ENCODE measurements at regions not wholly inside any gene's neighbourhood (a gene's known extent, or its start where the extent isn't known, plus 50 kb on each side); places are given as distances from the start of the nearest gene placed in this dataset.

DNA sequence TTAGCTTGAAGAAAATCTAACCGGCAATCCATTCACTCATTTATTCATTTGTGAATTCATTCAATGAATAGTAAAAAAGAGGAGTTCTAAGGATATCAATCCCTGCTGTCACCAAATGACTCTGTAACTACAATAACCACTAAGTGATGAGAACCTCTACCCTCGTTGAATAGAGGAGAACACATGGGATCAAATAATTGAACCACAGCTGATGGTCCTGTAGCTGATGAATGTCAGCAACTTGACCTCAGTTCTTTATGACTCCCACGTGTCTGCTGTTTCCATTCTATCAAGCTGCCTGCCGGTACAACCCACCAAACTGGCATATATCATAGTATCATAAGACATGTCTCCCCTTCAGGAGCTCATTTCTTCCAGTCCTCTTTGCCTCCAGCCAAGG lies 150.3 kb downstream of the PTGER3 start:
- H3K4me3 Mint-ChIP-seq (ENCODE audit: unreplicated experiment): no peak overlapping the region
- H3K9me3 Mint-ChIP-seq (ENCODE audit: unreplicated experiment): no peaks in the 10 kb centered on the region
- no peak for DNase-seq
- no peak overlapping the region for H3K27ac Mint-ChIP-seq (ENCODE audit: unreplicated experiment)
- no peaks in the 10 kb centered on the region for H3K27me3 Mint-ChIP-seq (ENCODE audit: unreplicated experiment)
- no peaks in the 10 kb centered on the region for H3K36me3 Mint-ChIP-seq (ENCODE audit: unreplicated experiment)
- TF ChIP-seq, protein P1, sequence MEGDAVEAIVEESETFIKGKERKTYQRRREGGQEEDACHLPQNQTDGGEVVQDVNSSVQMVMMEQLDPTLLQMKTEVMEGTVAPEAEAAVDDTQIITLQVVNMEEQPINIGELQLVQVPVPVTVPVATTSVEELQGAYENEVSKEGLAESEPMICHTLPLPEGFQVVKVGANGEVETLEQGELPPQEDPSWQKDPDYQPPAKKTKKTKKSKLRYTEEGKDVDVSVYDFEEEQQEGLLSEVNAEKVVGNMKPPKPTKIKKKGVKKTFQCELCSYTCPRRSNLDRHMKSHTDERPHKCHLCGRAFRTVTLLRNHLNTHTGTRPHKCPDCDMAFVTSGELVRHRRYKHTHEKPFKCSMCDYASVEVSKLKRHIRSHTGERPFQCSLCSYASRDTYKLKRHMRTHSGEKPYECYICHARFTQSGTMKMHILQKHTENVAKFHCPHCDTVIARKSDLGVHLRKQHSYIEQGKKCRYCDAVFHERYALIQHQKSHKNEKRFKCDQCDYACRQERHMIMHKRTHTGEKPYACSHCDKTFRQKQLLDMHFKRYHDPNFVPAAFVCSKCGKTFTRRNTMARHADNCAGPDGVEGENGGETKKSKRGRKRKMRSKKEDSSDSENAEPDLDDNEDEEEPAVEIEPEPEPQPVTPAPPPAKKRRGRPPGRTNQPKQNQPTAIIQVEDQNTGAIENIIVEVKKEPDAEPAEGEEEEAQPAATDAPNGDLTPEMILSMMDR (IDR thresholded peaks at IDR 0.05; ENCODE audit: partially characterized antibody, unreplicated experiment): no peak
- H3K4me1 Mint-ChIP-seq (ENCODE audit: low read depth, unreplicated experiment): peaks cover 9% of the 10 kb centered on the region

DNA sequence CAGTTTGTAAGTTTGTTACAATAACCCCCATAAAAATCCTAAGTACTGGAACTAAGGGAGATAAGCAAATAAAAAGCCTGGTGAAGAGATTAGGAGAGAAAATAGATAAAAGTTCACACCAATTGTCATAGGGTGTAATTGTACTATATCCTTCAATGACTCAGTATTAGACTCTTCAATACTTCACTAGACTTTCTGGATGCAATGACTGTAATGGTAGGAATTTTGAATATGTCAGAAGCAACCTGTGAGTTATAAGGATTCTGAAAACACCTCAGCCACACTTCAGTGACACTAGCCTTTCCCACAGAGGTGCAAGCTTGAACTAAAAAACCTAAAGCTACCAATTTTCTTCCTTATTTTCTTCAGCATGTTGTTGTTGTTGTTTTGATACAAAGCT lies 147.9 kb downstream of the PTGER3 start:
- Mint-ChIP-seq H3K4me3 (ENCODE audit: unreplicated experiment) (no peak overlapping the region), H3K27ac (ENCODE audit: unreplicated experiment) (no peak overlapping the region), H3K9me3 (ENCODE audit: unreplicated experiment) (no peaks in the 10 kb centered on the region), H3K36me3 (ENCODE audit: unreplicated experiment) (no peaks in the 10 kb centered on the region), H3K27me3 (ENCODE audit: unreplicated experiment) (no peaks in the 10 kb centered on the region), H3K4me1 (ENCODE audit: low read depth, unreplicated experiment) (peaks cover 9% of the 10 kb centered on the region)
- DNase-seq: no peak
- TF ChIP-seq, protein P1 (IDR thresholded peaks at IDR 0.05; ENCODE audit: partially characterized antibody, unreplicated experiment): no peak

DNA sequence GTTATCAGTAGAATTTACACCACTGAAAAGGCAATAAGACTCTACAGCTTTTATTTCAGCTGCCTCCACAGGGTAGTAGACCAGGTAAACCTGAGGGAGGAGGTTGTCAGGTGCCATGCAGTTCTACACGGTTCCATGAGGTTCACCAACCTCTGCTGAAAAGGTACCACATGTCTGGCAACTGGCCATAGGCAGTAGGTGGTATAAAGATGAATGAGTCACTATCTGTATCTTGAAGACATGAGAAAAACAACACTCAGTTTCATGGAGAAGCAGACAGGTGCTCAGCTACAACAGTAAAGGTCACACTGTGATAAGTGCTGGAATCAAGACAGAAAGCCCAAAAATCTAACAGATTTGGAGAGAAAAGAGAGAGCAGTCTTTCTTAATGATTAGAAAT lies 145.4 kb downstream of the PTGER3 start:
- H3K36me3 Mint-ChIP-seq (ENCODE audit: unreplicated experiment): no peaks in the 10 kb centered on the region
- DNase-seq: no peak
- peaks cover 1% of the 10 kb centered on the region for H3K27me3 Mint-ChIP-seq (ENCODE audit: unreplicated experiment)
- no peaks in the 10 kb centered on the region for H3K9me3 Mint-ChIP-seq (ENCODE audit: unreplicated experiment)
- H3K27ac Mint-ChIP-seq (ENCODE audit: unreplicated experiment): no peak overlapping the region
- TF ChIP-seq, protein P1 (IDR thresholded peaks at IDR 0.05; ENCODE audit: partially characterized antibody, unreplicated experiment): no peak
- peaks cover 9% of the 10 kb centered on the region for H3K4me1 Mint-ChIP-seq (ENCODE audit: low read depth, unreplicated experiment)
- no peak overlapping the region for H3K4me3 Mint-ChIP-seq (ENCODE audit: unreplicated experiment)

DNA sequence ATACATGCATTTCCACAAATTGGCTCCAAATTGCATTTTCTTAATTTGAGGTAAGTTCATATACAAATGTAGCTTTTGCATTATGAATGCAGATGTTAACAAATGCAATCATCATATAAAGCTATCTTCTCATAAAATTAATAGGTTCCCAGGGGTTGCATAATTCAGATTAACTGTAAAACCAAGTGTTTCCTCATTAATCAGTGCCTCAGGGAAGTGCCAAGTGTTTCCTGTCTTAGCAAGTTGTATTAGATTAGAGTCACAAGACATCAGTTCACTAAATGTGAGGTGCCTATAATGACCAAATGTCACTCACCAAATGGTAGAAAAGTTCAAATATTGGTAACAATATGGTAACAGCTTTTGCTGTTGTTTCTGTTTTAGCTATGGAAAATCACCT lies 140.8 kb downstream of the PTGER3 start:
- no peaks in the 10 kb centered on the region for H3K36me3 Mint-ChIP-seq (ENCODE audit: unreplicated experiment)
- no peak overlapping the region for H3K27ac Mint-ChIP-seq (ENCODE audit: unreplicated experiment)
- TF ChIP-seq, protein P1 (IDR thresholded peaks at IDR 0.05; ENCODE audit: partially characterized antibody, unreplicated experiment): no peak
- H3K4me3 Mint-ChIP-seq (ENCODE audit: unreplicated experiment): no peak overlapping the region
- H3K9me3 Mint-ChIP-seq (ENCODE audit: unreplicated experiment): no peaks in the 10 kb centered on the region
- H3K27me3 Mint-ChIP-seq (ENCODE audit: unreplicated experiment): peaks cover 1% of the 10 kb centered on the region
- DNase-seq: no peak
- H3K4me1 Mint-ChIP-seq (ENCODE audit: low read depth, unreplicated experiment): no peaks in the 10 kb centered on the region

DNA sequence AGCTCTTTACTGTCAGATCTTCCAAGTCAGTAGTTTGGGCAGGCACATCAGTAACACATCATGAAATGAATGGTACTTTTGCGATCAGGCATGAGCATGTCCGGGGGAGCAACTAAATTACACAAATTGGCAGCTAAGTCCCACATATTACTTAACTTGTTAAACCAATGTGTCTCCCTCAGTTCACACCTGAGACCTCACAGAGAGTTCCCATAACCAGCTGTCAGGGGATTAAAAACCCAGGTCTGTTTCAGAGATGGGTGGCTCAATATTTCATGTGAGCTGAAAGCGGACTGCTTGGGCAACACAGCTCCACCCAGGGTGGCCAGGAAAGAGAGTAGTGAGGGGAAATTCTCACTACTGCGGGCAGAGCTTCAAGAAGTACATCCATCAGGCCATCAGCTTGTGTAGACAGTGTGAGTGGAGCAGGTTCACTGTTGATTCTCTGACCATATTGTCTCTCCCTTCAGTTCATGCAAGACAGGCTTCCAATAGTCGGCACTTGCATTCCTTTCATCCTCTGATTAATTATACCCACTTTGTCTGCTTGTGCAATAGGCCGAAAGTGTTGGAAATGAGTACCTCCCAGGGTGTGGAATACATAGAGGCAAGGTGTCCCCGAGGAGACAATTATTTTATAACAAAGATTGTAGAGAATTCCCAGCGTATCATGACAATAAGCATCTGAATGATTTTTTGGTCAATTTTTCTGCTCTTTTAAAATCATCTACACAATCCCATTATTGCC lies 139.9 kb downstream of the PTGER3 start:
- Mint-ChIP-seq H3K9me3 (ENCODE audit: unreplicated experiment) (no peaks in the 10 kb centered on the region), H3K4me1 (ENCODE audit: low read depth, unreplicated experiment) (no peaks in the 10 kb centered on the region), H3K36me3 (ENCODE audit: unreplicated experiment) (no peaks in the 10 kb centered on the region), H3K27ac (ENCODE audit: unreplicated experiment) (no peak overlapping the region), H3K4me3 (ENCODE audit: unreplicated experiment) (no peak overlapping the region), H3K27me3 (ENCODE audit: unreplicated experiment) (peaks cover 1% of the 10 kb centered on the region)
- DNase-seq: no peak
- TF ChIP-seq, protein P1 (IDR thresholded peaks at IDR 0.05; ENCODE audit: partially characterized antibody, unreplicated experiment): no peak
